ENCODE measurements at regions not wholly inside any gene's neighbourhood (a gene's known extent, or its start where the extent isn't known, plus 50 kb on each side); places are given as distances from the start of the nearest gene placed in this dataset.

DNA sequence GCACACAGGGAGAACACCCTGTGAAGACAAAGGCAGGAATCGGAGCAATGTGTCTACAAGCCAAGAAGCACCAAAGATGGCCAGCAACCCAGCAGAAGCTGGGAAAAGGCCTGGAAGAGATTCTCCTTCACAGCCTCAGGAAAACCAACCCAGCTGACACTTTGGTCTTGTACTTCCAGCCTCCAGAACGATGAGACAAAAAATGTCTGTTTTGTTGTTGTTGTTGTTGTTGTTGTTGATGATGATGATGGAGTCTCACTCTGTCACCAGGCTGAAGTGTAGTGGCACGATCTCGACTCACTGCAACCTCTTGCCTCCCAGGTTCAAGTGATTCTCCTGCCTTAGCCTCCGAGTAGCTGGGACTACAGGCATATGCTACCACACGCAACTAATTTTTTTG lies 157.3 kb downstream of the ETS2 start:
- no peak overlapping the region for H3K4me3 ChIP-seq (ENCODE audit: low read depth, low read length)
- no peak for DNase-seq (ENCODE audit: low read depth)
- TF ChIP-seq, protein P1, sequence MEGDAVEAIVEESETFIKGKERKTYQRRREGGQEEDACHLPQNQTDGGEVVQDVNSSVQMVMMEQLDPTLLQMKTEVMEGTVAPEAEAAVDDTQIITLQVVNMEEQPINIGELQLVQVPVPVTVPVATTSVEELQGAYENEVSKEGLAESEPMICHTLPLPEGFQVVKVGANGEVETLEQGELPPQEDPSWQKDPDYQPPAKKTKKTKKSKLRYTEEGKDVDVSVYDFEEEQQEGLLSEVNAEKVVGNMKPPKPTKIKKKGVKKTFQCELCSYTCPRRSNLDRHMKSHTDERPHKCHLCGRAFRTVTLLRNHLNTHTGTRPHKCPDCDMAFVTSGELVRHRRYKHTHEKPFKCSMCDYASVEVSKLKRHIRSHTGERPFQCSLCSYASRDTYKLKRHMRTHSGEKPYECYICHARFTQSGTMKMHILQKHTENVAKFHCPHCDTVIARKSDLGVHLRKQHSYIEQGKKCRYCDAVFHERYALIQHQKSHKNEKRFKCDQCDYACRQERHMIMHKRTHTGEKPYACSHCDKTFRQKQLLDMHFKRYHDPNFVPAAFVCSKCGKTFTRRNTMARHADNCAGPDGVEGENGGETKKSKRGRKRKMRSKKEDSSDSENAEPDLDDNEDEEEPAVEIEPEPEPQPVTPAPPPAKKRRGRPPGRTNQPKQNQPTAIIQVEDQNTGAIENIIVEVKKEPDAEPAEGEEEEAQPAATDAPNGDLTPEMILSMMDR (IDR thresholded peaks at IDR 0.05; ENCODE audit: insufficient read depth, low read depth, low read length, missing control alignments) = no peak

- no peak for DNase-seq (ENCODE audit: low read depth)
- TF ChIP-seq, protein P1 (IDR thresholded peaks at IDR 0.05; ENCODE audit: insufficient read depth, low read depth, low read length, missing control alignments) = no peak
- no peak overlapping the region for H3K4me3 ChIP-seq (ENCODE audit: low read depth, low read length)
Measured at GRCh38 chr21:38960251-38960650, 154.5 kb downstream of the ETS2 start.

DNA sequence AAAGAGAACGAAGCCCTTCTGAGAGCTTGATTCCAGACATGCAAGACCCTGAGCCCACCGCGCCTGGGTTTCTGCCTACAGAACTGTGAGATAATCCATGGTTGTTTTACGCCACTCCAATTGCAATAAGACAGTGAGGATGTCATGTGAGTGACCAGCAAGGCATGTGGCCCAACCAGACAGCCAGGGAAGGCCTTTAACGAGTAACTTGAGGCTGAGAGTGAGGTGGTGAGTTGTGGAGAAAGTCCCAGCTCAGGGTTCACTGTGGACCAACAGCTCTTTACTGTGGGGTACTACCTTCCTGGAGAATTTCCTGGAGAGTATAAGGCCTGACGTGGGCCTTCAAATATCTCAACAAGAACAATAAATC lies 153.9 kb downstream of the ETS2 start:
- TF ChIP-seq, protein P1 (IDR thresholded peaks at IDR 0.05; ENCODE audit: insufficient read depth, low read depth, low read length, missing control alignments) = no peak
- no peak for DNase-seq (ENCODE audit: low read depth)
- no peak overlapping the region for H3K4me3 ChIP-seq (ENCODE audit: low read depth, low read length)

GRCh38 chr21:38958940-38959691 lies 153.4 kb downstream of the ETS2 start:
- no peak overlapping the region for H3K4me3 ChIP-seq (ENCODE audit: low read depth, low read length)
- TF ChIP-seq, protein P1 (IDR thresholded peaks at IDR 0.05; ENCODE audit: insufficient read depth, low read depth, low read length, missing control alignments) = no peak
- no peak for DNase-seq (ENCODE audit: low read depth)

DNA sequence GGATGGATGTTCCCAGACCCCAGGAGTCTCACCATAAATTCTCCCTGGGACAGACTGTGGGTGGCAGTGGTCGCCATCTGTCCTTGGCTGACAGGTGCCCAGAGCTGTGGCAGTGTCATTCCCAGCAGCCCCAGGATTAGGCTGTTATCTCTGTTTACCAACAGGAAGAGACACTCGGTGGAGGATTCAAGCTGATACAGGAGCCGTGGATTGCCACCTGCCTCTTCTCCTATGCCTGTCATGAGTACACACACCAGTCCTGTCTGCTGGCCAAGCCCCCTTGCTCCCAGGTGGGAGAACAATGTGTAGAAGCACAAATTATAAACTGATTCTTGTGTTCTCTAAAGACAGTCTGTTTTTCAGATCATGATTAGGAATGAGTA lies 152.6 kb downstream of the ETS2 start:
- no peak for DNase-seq (ENCODE audit: low read depth)
- no peak overlapping the region for H3K4me3 ChIP-seq (ENCODE audit: low read depth, low read length)
- TF ChIP-seq, protein P1 (IDR thresholded peaks at IDR 0.05; ENCODE audit: insufficient read depth, low read depth, low read length, missing control alignments) = no peak

DNA sequence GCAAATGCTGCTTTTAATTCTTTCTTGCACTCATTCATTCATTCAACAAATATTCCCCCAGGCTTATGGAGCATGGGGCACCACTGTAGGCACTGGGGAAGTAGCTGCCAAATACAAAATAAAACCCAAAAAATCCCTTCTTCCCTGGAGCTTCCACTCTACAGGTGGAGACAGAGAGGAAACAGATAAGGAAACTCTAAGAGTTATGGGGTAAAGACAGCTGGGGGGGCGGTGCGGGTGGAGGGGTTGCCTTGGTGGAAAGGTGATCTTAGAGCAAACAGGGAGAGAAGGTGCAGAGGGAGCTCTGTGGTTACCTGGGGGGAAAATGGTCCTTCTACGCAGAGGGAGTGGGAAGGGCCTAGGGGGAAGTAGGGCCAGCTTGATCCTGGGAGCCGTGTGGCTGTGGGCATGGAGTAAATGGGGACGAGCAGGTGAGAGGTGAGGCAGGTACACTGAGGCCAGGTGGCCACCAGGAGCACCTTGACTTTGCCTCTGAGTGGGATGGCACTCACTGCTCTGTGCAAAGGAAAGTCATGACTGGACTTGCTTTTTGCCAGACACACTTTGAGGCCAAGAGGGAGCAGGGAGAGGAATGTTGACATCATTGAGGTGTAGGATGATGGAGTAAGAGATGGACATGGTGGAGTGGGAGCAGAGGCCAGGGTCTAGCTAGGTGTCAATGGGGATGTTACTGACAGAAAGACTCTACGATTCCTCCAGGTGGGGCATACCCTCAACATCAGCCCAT lies 152.0 kb downstream of the ETS2 start:
- TF ChIP-seq, protein P1 (IDR thresholded peaks at IDR 0.05; ENCODE audit: insufficient read depth, low read depth, low read length, missing control alignments) = no peak
- no peak overlapping the region for H3K4me3 ChIP-seq (ENCODE audit: low read depth, low read length)
- DNase-seq (ENCODE audit: low read depth) = no peak

Measured in GM12865 (cell line).